ENCODE measurements at regions not wholly inside any gene's neighbourhood (a gene's known extent, or its start where the extent isn't known, plus 50 kb on each side); places are given as distances from the start of the nearest gene placed in this dataset.

- H3K27me3 ChIP-seq: no peaks in the 10 kb centered on the region
- TF ChIP-seq EP300 (IDR thresholded peaks at IDR 0.05) (no peak), CTCF (IDR thresholded peaks at IDR 0.05) (no peak), POLR2AphosphoS5 (IDR thresholded peaks at IDR 0.05) (no peak), POLR2A (IDR thresholded peaks at IDR 0.05; ENCODE audit: low read depth) (no peak)
Observed at GRCh38 chr3:95387242-95388021, 1324.6 kb downstream of the NSUN3 start.

GRCh38 chr3:95389725-95390313 is 1327.0 kb downstream of the NSUN3 start:
- Histone ChIP-seq H3K27me3 (no peaks in the 10 kb centered on the region), H3K4me1 (no peaks in the 10 kb centered on the region), H3K4me3 (no peak overlapping the region), H3K9me3 (no peaks in the 10 kb centered on the region), H3K27ac (replicated peaks in 1 of 4) (no peak overlapping the region), H3K36me3 (no peaks in the 10 kb centered on the region)
- no peak for DNase-seq (ENCODE audit: extremely low spot score)
- intact Hi-C loops (cut with DNase I): no loop called here
- WGBS: 84% methylated on average over 3 of the region's 3 CpGs
- TF ChIP-seq POLR2A (IDR thresholded peaks at IDR 0.05; ENCODE audit: low read depth) (no peak), EP300 (IDR thresholded peaks at IDR 0.05) (no peak), CTCF (IDR thresholded peaks at IDR 0.05) (no peak), POLR2AphosphoS5 (IDR thresholded peaks at IDR 0.05) (no peak)

More at GRCh38 chr3:95387242-95388021, 1324.6 kb downstream of the NSUN3 start:
- intact Hi-C loops (cut with DNase I): no loop called here
- Histone ChIP-seq H3K27ac (replicated peaks in 1 of 4) (no peak overlapping the region), H3K36me3 (no peaks in the 10 kb centered on the region), H3K4me3 (no peak overlapping the region), H3K4me1 (no peaks in the 10 kb centered on the region), H3K9me3 (no peaks in the 10 kb centered on the region)
- WGBS: 78% methylated on average over 6 of the region's 6 CpGs
- DNase-seq (ENCODE audit: extremely low spot score): no peak

- Histone ChIP-seq H3K4me1 (no peaks in the 10 kb centered on the region), H3K9me3 (no peaks in the 10 kb centered on the region), H3K27ac (replicated peaks in 1 of 4) (no peak overlapping the region), H3K27me3 (no peaks in the 10 kb centered on the region), H3K4me3 (no peak overlapping the region), H3K36me3 (no peaks in the 10 kb centered on the region)
- DNase-seq (ENCODE audit: extremely low spot score): no peak
- TF ChIP-seq POLR2AphosphoS5 (IDR thresholded peaks at IDR 0.05): no peak
- no peak for TF ChIP-seq POLR2A (IDR thresholded peaks at IDR 0.05; ENCODE audit: low read depth)
- no peak for TF ChIP-seq EP300 (IDR thresholded peaks at IDR 0.05)
- TF ChIP-seq CTCF (IDR thresholded peaks at IDR 0.05): no peak
- WGBS: 84% methylated on average over 2 of the region's 2 CpGs
- intact Hi-C loops (cut with DNase I): no loop called here
Observed at GRCh38 chr3:95394286-95394685, 1331.4 kb downstream of the NSUN3 start.

- intact Hi-C loops (cut with DNase I): no loop called here
- 88% methylated on average over 3 of the region's 3 CpGs for WGBS
- Histone ChIP-seq H3K9me3 (no peaks in the 10 kb centered on the region), H3K27ac (replicated peaks in 1 of 4) (no peak overlapping the region), H3K4me1 (no peaks in the 10 kb centered on the region), H3K27me3 (no peaks in the 10 kb centered on the region), H3K4me3 (no peak overlapping the region), H3K36me3 (no peaks in the 10 kb centered on the region)
- DNase-seq (ENCODE audit: extremely low spot score): no peak
- TF ChIP-seq POLR2AphosphoS5 (IDR thresholded peaks at IDR 0.05): no peak
Observed at GRCh38 chr3:95399585-95399984, 1336.7 kb downstream of the NSUN3 start.

- no peaks in the 10 kb centered on the region for H3K4me1 ChIP-seq
- H3K27me3 ChIP-seq: no peaks in the 10 kb centered on the region
- no peak overlapping the region for H3K27ac ChIP-seq (replicated peaks in 1 of 4)
- TF ChIP-seq CTCF (IDR thresholded peaks at IDR 0.05): no peak
- no peak for TF ChIP-seq POLR2A (IDR thresholded peaks at IDR 0.05; ENCODE audit: low read depth)
- TF ChIP-seq POLR2AphosphoS5 (IDR thresholded peaks at IDR 0.05): no peak
- no peak for TF ChIP-seq EP300 (IDR thresholded peaks at IDR 0.05)
- no peak overlapping the region for H3K4me3 ChIP-seq
- intact Hi-C loops (cut with DNase I): no loop called here
- H3K9me3 ChIP-seq: no peaks in the 10 kb centered on the region
- 78% methylated on average over 2 of the region's 2 CpGs for WGBS
- no peak for DNase-seq (ENCODE audit: extremely low spot score)
- H3K36me3 ChIP-seq: no peaks in the 10 kb centered on the region
Observed at GRCh38 chr3:95401693-95402092, 1338.8 kb downstream of the NSUN3 start.
